K562 (cell line): ENCODE measurements at regions not wholly inside any gene's neighbourhood (a gene's known extent, or its start where the extent isn't known, plus 50 kb on each side); places are given as distances from the start of the nearest gene placed in this dataset.

Source experiments
- ATAC-seq: fragments of 200-7000 bp; cut with Tn5 transposase; 3 replicates; pipeline ENCODE4 v1.9.1; 2020; ENCODE audit warnings: moderate library complexity
- BruUV-seq: library from RNA; stranded (reverse); fragments of 400-500 nt; replicated peaks from 2 replicates; lab custom pipeline; 2021; lab: Mats Ljungman, UMichigan
- CTCF ChIA-PET: fragments of 300-600 bp; formaldehyde crosslinking; extraction: SDS; loops from one replicate; lab custom pipeline; 2021; ENCODE audit warnings: low intra/inter-chr PET ratio; lab: Yijun Ruan, JAX
- POLR2A ChIA-PET: fragments of 300-600, 350-650 bp; sonication (Branson Sonifier 250); formaldehyde crosslinking; extraction: SDS; loops from one replicate; lab custom pipeline; 2021; ENCODE audit warnings: antibody characterized with exemption, inconsistent platforms; lab: Yijun Ruan, JAX
- DNase-seq, 4 experiments: peaks; one replicate each; pipeline versions ENCODE4 v3.0.0 to v3.0.0-alpha.2; 2011 to 2018; ENCODE audit warnings: low spot score in 3 of 4, mixed read lengths in 3 of 4; ENCODE audit errors: extremely low read depth in 1 of 4
- FAIRE-seq: peaks from 2 replicates; lab custom pipeline; 2011; peaks lifted over from hg19 to GRCh38; lab: Jason Lieb, UNC
- H2AFZ ChIP-seq: 2 replicates; pipeline ENCODE4 v1.6.0; 2011; ENCODE audit warnings: low read depth, low read length, control low read depth, inconsistent platforms
- H3K27ac ChIP-seq: fragments of 200-600 bp; 3 replicates; pipeline ENCODE4 v1.8.0; 2011; ENCODE audit warnings: low read depth, mild to moderate bottlenecking, control low read depth, inconsistent platforms, low read length, moderate library complexity, mixed read lengths; ENCODE audit errors: extremely low read depth
- H3K27me3 ChIP-seq, 2 experiments: fragments of 300-600 bp in 1 of 2; 2 replicates in 1 of 2; 3 replicates in 1 of 2; pipeline versions ENCODE4 v1.6.0 to v1.8.0; 2011; ENCODE audit warnings: inconsistent platforms in 2 of 2, low read length in 2 of 2, mild to moderate bottlenecking in 1 of 2, mixed read lengths in 1 of 2, moderate library complexity in 1 of 2; ENCODE audit not compliant: control insufficient read depth in 2 of 2, insufficient read depth in 2 of 2
- H3K36me3 ChIP-seq: fragments of 300-600 bp; 3 replicates; pipeline ENCODE4 v1.8.0; 2011; ENCODE audit warnings: mild to moderate bottlenecking, low read length, inconsistent platforms; ENCODE audit not compliant: control insufficient read depth, insufficient read depth
- H3K4me1 ChIP-seq, 2 experiments: fragments of 200-600 bp in 1 of 2; replicated peaks in 1 of 2; 2 replicates in 1 of 2; 3 replicates in 1 of 2; pipeline versions ENCODE4 v1.5.1 to v1.8.0; 2011; ENCODE audit warnings: inconsistent platforms in 2 of 2, low read length in 2 of 2, mild to moderate bottlenecking in 1 of 2, mixed read lengths in 1 of 2, moderate library complexity in 1 of 2; ENCODE audit not compliant: control insufficient read depth in 2 of 2, insufficient read depth in 2 of 2
- H3K4me2 ChIP-seq: 2 replicates; pipeline ENCODE4 v1.6.1; 2011; ENCODE audit warnings: low read length, control low read depth, inconsistent platforms, mixed read lengths; ENCODE audit not compliant: insufficient read depth
- H3K4me3 ChIP-seq: fragments of 200-600 bp; sonication (generic), shearing (Covaris generic); 2 replicates; pipeline ENCODE4 v1.5.1; 2016; ENCODE audit warnings: control low read depth, inconsistent platforms
- H3K79me2 ChIP-seq: fragments of 200-600 bp; 3 replicates; pipeline ENCODE4 v1.8.0; 2011; ENCODE audit warnings: low read length, inconsistent platforms; ENCODE audit not compliant: control insufficient read depth, insufficient read depth
- H3K9ac ChIP-seq, 2 experiments: 2 replicates each; pipeline versions ENCODE4 v1.6.0 to v1.6.1; 2011; ENCODE audit warnings: low read depth in 2 of 2, low read length in 2 of 2, control low read depth in 1 of 2, inconsistent platforms in 1 of 2, mild to moderate bottlenecking in 1 of 2, mixed read lengths in 1 of 2; ENCODE audit not compliant: insufficient read depth in 1 of 2
- H3K9me1 ChIP-seq: one replicate; pipeline ENCODE4 v1.6.0; 2011; ENCODE audit warnings: inconsistent platforms, mild to moderate bottlenecking, low read length, moderate library complexity; ENCODE audit not compliant: control insufficient read depth, insufficient read depth
- H3K9me3 ChIP-seq: replicated peaks from 2 replicates; pipeline ENCODE4 v1.5.1; 2011; ENCODE audit warnings: low read depth, low read length, inconsistent platforms; ENCODE audit not compliant: control insufficient read depth, insufficient read depth
- H4K20me1 ChIP-seq: replicated peaks from 2 replicates; pipeline ENCODE4 v1.6.1; 2011; ENCODE audit warnings: low read length, inconsistent platforms, mixed read lengths; ENCODE audit not compliant: control insufficient read depth, insufficient read depth
- CCAR2 ChIP-seq: fragments of 200-400 bp; formaldehyde crosslinking; IDR thresholded peaks from 2 replicates; pipeline ENCODE4 v1.6.1; 2017; ENCODE audit warnings: mild to moderate bottlenecking, low read depth, low read length
- CEBPB ChIP-seq: fragments of 450-650 bp; IDR thresholded peaks from 2 replicates; pipeline ENCODE4 v1.6.1; 2016; ENCODE audit warnings: missing genetic modification characterization, missing compliant biosample characterization
- CEBPG ChIP-seq, 3 experiments: fragments of 200-800 bp in 1 of 3; sonication (Bioruptor generic) in 1 of 3; sonication (generic) in 1 of 3; formaldehyde crosslinking in 1 of 3; IDR thresholded peaks in 2 of 3; conservative IDR thresholded peaks in 1 of 3; 2 replicates each; pipeline versions ENCODE4 v1.6.1 to v1.8.0; 2016 to 2022; ENCODE audit warnings: missing compliant biosample characterization in 2 of 3, missing genetic modification characterization in 2 of 3, mild to moderate bottlenecking in 1 of 3, missing genetic modification reagents in 1 of 3
- HBP1 ChIP-seq: fragments of 450-650 bp; formaldehyde crosslinking; IDR thresholded peaks from 2 replicates; pipeline ENCODE4 v1.4.0; 2022; ENCODE audit warnings: missing genetic modification characterization
- KLF13 ChIP-seq: fragments of 450-650 bp; IDR thresholded peaks from 2 replicates; pipeline ENCODE4 v1.6.1; 2016; ENCODE audit warnings: missing genetic modification characterization, low read depth, mild to moderate bottlenecking, missing compliant biosample characterization, moderate library complexity, borderline replicate concordance
- NFE2 ChIP-seq: IDR thresholded peaks from 2 replicates; pipeline ENCODE4 v1.6.1; 2014; ENCODE audit warnings: antibody characterized with exemption, low read depth
- PATZ1 ChIP-seq: fragments of 250-450 bp; sonication (Bioruptor Pico); IDR thresholded peaks from 2 replicates; pipeline ENCODE4 v1.5.0; 2020; ENCODE audit warnings: mild to moderate bottlenecking, borderline replicate concordance
- POLR3G ChIP-seq: IDR thresholded peaks from 2 replicates; pipeline ENCODE4 v1.6.1; 2011; ENCODE audit not compliant: insufficient read length, insufficient replicate concordance; ENCODE audit errors: extremely low read depth
- RAD21 ChIP-seq, 2 experiments: fragments of 250-450 bp in 1 of 2; fragments of 450-650 bp in 1 of 2; sonication (Bioruptor Pico) in 1 of 2; formaldehyde crosslinking in 1 of 2; IDR thresholded peaks in 1 of 2; conservative IDR thresholded peaks in 1 of 2; 2 replicates each; pipeline versions ENCODE4 v1.4.0 to v1.8.0; 2020 to 2022; ENCODE audit warnings: mild to moderate bottlenecking in 2 of 2, moderate library complexity in 1 of 2
- RBFOX2 ChIP-seq: fragments of 200-400 bp; formaldehyde crosslinking; IDR thresholded peaks from 2 replicates; pipeline ENCODE4 v1.6.1; 2017; ENCODE audit warnings: low read depth, mild to moderate bottlenecking, low read length, moderate library complexity
- SIRT6 ChIP-seq: IDR thresholded peaks from one replicate; pipeline ENCODE4 v1.6.1; 2012; ENCODE audit warnings: low read depth, mild to moderate bottlenecking, control low read depth, inconsistent platforms, low read length, moderate library complexity
- SMARCA4 ChIP-seq: fragments of 450-650 bp; IDR thresholded peaks from 2 replicates; pipeline ENCODE4 v1.6.1; 2016
- SP1 ChIP-seq: sonication (generic); formaldehyde crosslinking; IDR thresholded peaks from 2 replicates; pipeline ENCODE4 v1.8.1; 2022; ENCODE audit warnings: mild to moderate bottlenecking, missing genetic modification reagents
- TGIF2 ChIP-seq: sonication (generic); formaldehyde crosslinking; IDR thresholded peaks from 2 replicates; pipeline ENCODE4 v1.8.1; 2022; ENCODE audit warnings: mild to moderate bottlenecking, missing genetic modification reagents, moderate library complexity
- ZNF316 ChIP-seq: fragments of 450-650 bp; IDR thresholded peaks from 2 replicates; pipeline ENCODE4 v1.6.1; 2016
- WGBS: fragments of 100-300 bp; shearing (Covaris generic); methylation state at CpG from one replicate; pipeline ENCODE4 v1.1.6; 2016; ENCODE audit warnings: low coverage, mixed read lengths; ENCODE audit not compliant: insufficient coverage; ENCODE audit errors: missing lambda C conversion rate; 5-methylcytosine and 5-hydroxymethylcytosine counted together
- in situ Hi-C: fragments of 300-500 bp; cut with MboI; formaldehyde crosslinking; loops from 4 replicates; pipeline ENCODE4 v1.15.0; 2018; ENCODE audit warnings: inconsistent platforms, mixed read lengths
- intact Hi-C: fragments of 100-400 bp; cut with micrococcal nuclease; formaldehyde crosslinking; loops from 2 replicates; pipeline ENCODE4 v1.14.2; 2022

- TF ChIP-seq POLR3G (no peak), ZNF316 (no peak), KLF13 (tag) (no peak), NFE2 (no peak), SP1 (CRISPR knock-in tag) (no peak), SMARCA4 (no peak), TGIF2 (CRISPR knock-in tag) (no peak), RBFOX2 (no peak)
Measured at GRCh38 chr12:9383585-9383984, 175.4 kb upstream of the PZP start (continued).

- intact Hi-C loops = no loop called here
- peaks cover 0 to 4% of the 10 kb centered on the region in 2 experiments; a peak in 2 of 5 replicates for H3K4me1 ChIP-seq
- H4K20me1 ChIP-seq = no peaks in the 10 kb centered on the region
- no peak overlapping the region for H3K4me2 ChIP-seq
- ChIA-PET CTCF (interaction anchor here (0.6 kb wide), 1 partner anchor 756 kb away, joined by 3 read pairs; no protein-coding TSS in a partner anchor), POLR2A (interaction anchor here (0.6 kb wide), 1 partner anchor 10 kb away, joined by 4 read pairs; no protein-coding TSS in a partner anchor)
- H3K9ac ChIP-seq = no peak overlapping the region
- WGBS = 66% methylated on average over 2 of the region's 2 CpGs
- H3K79me2 ChIP-seq = no peaks in the 10 kb centered on the region
- H3K27me3 ChIP-seq = 0 out of 5 replicates have a peak, but pooled peaks cover 0 to 1% of the 10 kb centered on the region in 2 experiments
- H3K9me3 ChIP-seq = no peaks in the 10 kb centered on the region
- H3K27ac ChIP-seq = no peak overlapping the region
- no peak overlapping the region for H2AFZ ChIP-seq
- no peak for DNase-seq
- in situ Hi-C loops = loop anchor here (10.0 kb wide), 1 partner anchor 203 kb away; no protein-coding TSS in a partner anchor
- BruUV-seq = no TSS peak
- no peaks in the 10 kb centered on the region for H3K9me1 ChIP-seq
- H3K36me3 ChIP-seq = no peaks in the 10 kb centered on the region
- ATAC-seq = no peak
- FAIRE-seq = no peak
- H3K4me3 ChIP-seq = no peak overlapping the region
- TF ChIP-seq PATZ1 (CRISPR knock-in tag) (no peak), CCAR2 (no peak), CEBPG (CRISPR knock-in tag; IDR thresholded peaks at IDR 0.05) (0 out of 2 replicates have a peak, but pooled peaks have one; percentile 21), CEBPG (tag; conservative IDR thresholded peaks at IDR 0.05 in 1 of 2, IDR thresholded peaks at IDR 0.05 in 1 of 2) (peak in 1 of 2 experiments; percentile 61; a peak in 2 of 4 replicates), HBP1 (no peak), CEBPB (tag) (peak; percentile 52; the same call in 1 of the 2 replicates), RAD21 (CRISPR knock-in tag; conservative IDR thresholded peaks at IDR 0.05 in 1 of 2, IDR thresholded peaks at IDR 0.05 in 1 of 2) (no peak), SIRT6 (no peak)
- TF ChIP-seq, all 486 proteins: peak for 2
Measured at GRCh38 chr12:9381619-9382018, 173.4 kb upstream of the PZP start.
